ENCODE measurements at regions not wholly inside any gene's neighbourhood (a gene's known extent, or its start where the extent isn't known, plus 50 kb on each side); places are given as distances from the start of the nearest gene placed in this dataset.

DNA sequence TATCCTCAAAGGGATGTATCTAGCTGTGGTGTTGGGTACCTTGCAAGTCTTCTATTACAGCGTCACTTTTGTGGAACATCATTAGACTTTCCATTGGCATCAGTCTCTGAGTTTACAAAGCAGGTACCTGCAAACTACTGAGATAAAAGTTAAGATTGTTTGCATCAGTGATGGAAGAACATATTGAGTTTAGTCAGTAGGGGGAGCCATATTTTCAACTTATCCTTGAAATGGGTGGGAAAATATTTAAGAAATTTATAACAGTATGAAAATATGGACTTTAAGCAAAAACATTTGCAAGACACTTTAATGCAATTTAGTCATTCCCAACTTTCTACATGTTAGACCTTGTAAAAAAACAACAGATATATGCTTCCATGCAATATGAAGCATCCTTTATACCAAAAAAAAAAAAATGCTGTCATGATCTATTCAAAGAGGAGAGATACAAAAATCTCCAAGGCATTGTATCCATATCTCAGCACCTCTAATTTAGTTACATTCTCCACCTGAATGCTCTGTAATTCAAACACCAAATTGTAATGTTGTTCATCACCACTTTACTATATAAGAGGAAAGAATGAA lies 98.6 kb upstream of the ADAMTS19 start:
- H3K4me3 ChIP-seq (replicated peaks in 1 of 3; ENCODE audit: insufficient read depth in 1 of 3, low read depth in 2 of 3, low read length in 3 of 3) = no peak overlapping the region
- ATAC-seq (no peak), DNase-seq (ENCODE audit: low spot score) (no peak), FAIRE-seq (no peak)
- in situ Hi-C loops (cut with HindIII; ENCODE audit: extremely low pct_ligation_motif_present, low pct_unique_long_range_greater_than_20kb) = no loop called here
- no peaks in the 10 kb centered on the region for H3K36me3 ChIP-seq (replicated peaks in 1 of 2; ENCODE audit: control insufficient read depth in 1 of 2, insufficient read depth in 2 of 2, low read length in 2 of 2)
- no peak for TF ChIP-seq FIP1L1 (IDR thresholded peaks at IDR 0.05; ENCODE audit: borderline replicate concordance, insufficient read depth, low read depth, low read length)
- TF ChIP-seq ZNF343 (CRISPR knock-in tag; IDR thresholded peaks at IDR 0.05) = no peak
- TF ChIP-seq, protein P1, sequence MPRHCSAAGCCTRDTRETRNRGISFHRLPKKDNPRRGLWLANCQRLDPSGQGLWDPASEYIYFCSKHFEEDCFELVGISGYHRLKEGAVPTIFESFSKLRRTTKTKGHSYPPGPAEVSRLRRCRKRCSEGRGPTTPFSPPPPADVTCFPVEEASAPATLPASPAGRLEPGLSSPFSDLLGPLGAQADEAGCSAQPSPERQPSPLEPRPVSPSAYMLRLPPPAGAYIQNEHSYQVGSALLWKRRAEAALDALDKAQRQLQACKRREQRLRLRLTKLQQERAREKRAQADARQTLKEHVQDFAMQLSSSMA (CRISPR knock-in tag; IDR thresholded peaks at IDR 0.05) = no peak
- no peak for TF ChIP-seq ZNF567 (CRISPR knock-in tag; IDR thresholded peaks at IDR 0.05; ENCODE audit: borderline replicate concordance)
- no peak for TF ChIP-seq ZNF589 (CRISPR knock-in tag; conservative IDR thresholded peaks at IDR 0.05)
- no peak for TF ChIP-seq KLF16 (CRISPR knock-in tag; IDR thresholded peaks at IDR 0.05)
- TF ChIP-seq MAZ (IDR thresholded peaks at IDR 0.05; ENCODE audit: borderline replicate concordance, low read depth, low read length) = no peak
- TF ChIP-seq MAZ (CRISPR knock-in tag; IDR thresholded peaks at IDR 0.05; ENCODE audit: low read depth) = no peak
- no peak for TF ChIP-seq NFKB2 (CRISPR knock-in tag; IDR thresholded peaks at IDR 0.05; ENCODE audit: borderline replicate concordance)
- no peak for TF ChIP-seq ASH2L (IDR thresholded peaks at IDR 0.05; ENCODE audit: insufficient read length, low read depth, low read length)
- 0% methylated on average over 1 of the region's 1 CpG for WGBS (ENCODE audit: low lambda C conversion rate)
- peaks cover 18% of the 10 kb centered on the region for H3K9me3 ChIP-seq (ENCODE audit: low read length)
- no peak overlapping the region for H3K9ac ChIP-seq (ENCODE audit: insufficient read depth, low read depth, low read length)
- ChIA-PET POLR2A (no interaction called here), CTCF (ENCODE audit: low intra/inter-chr PET ratio, low total read pairs) (no interaction called here)
- no peaks in the 10 kb centered on the region for H4K20me1 ChIP-seq (ENCODE audit: insufficient read depth, low read length)
- no TSS peak for BruUV-seq (replicated peaks)
- intact Hi-C loops (cut with micrococcal nuclease; ENCODE audit: unreplicated experiment) = no loop called here
- H3K27ac ChIP-seq (ENCODE audit: extremely low read length, insufficient read depth, low read length) = no peak overlapping the region
- H3K4me1 ChIP-seq (ENCODE audit: insufficient read depth, low read length) = no peaks in the 10 kb centered on the region
- no peak overlapping the region for H3K4me2 ChIP-seq (ENCODE audit: low read depth, low read length)
- H3K79me2 ChIP-seq (ENCODE audit: insufficient read depth, low read length) = no peaks in the 10 kb centered on the region
- no peaks in the 10 kb centered on the region for H3K27me3 ChIP-seq (ENCODE audit: control insufficient read depth in 1 of 2, insufficient read depth in 2 of 2, low read length in 2 of 2)
- no peak overlapping the region for H2AFZ ChIP-seq (ENCODE audit: low read length)

All from HepG2 (cell line).